ENCODE measurements at regions not wholly inside any gene's neighbourhood (a gene's known extent, or its start where the extent isn't known, plus 50 kb on each side); places are given as distances from the start of the nearest gene placed in this dataset.

GRCh38 chr18:68053290-68053689 is 536.8 kb upstream of the DSEL start:
- DNase-seq (ENCODE audit: low read depth, low spot score) = no peak
- H3K27ac ChIP-seq = no peak overlapping the region

- DNase-seq (ENCODE audit: low read depth, low spot score) = no peak
- no peak overlapping the region for H3K27ac ChIP-seq
These were observed 524.8 kb upstream of the DSEL start for GRCh38 chr18:68041327-68041726.

GRCh38 chr18:68040198-68040597 is 523.7 kb upstream of the DSEL start:
- DNase-seq (ENCODE audit: low read depth, low spot score) = no peak
- no peak overlapping the region for H3K27ac ChIP-seq

GRCh38 chr18:68035774-68036522 is 519.4 kb upstream of the DSEL start:
- no peak overlapping the region for H3K27ac ChIP-seq
- no peak for DNase-seq (ENCODE audit: low read depth, low spot score)

- no peak overlapping the region for H3K27ac ChIP-seq
- DNase-seq (ENCODE audit: low read depth, low spot score) = no peak
These were observed 517.8 kb upstream of the DSEL start for GRCh38 chr18:68034296-68034695.

- H3K27ac ChIP-seq = no peak overlapping the region
- no peak for DNase-seq (ENCODE audit: low read depth, low spot score)
These were observed 516.9 kb upstream of the DSEL start for GRCh38 chr18:68033466-68033865.

- DNase-seq (ENCODE audit: low read depth, low spot score) = no peak
- no peak overlapping the region for H3K27ac ChIP-seq
These were observed 508.2 kb upstream of the DSEL start for GRCh38 chr18:68024716-68025115.

- no peak for DNase-seq (ENCODE audit: low read depth, low spot score)
- H3K27ac ChIP-seq = no peak overlapping the region
These were observed 500.9 kb upstream of the DSEL start for GRCh38 chr18:68017385-68017784.

GRCh38 chr18:67997496-67997895 is 481.0 kb upstream of the DSEL start:
- no peak overlapping the region for H3K27ac ChIP-seq
- no peak for DNase-seq (ENCODE audit: low read depth, low spot score)

GRCh38 chr18:67995769-67996168 is 479.2 kb upstream of the DSEL start:
- no peak for DNase-seq (ENCODE audit: low read depth, low spot score)
- H3K27ac ChIP-seq = no peak overlapping the region

GRCh38 chr18:67980241-67980640 is 463.7 kb upstream of the DSEL start:
- no peak for DNase-seq (ENCODE audit: low read depth, low spot score)
- H3K27ac ChIP-seq = no peak overlapping the region

- DNase-seq (ENCODE audit: low read depth, low spot score) = no peak
- H3K27ac ChIP-seq = no peak overlapping the region
These were observed 460.6 kb upstream of the DSEL start for GRCh38 chr18:67977067-67977616.

GRCh38 chr18:67973916-67974315 is 457.4 kb upstream of the DSEL start:
- DNase-seq (ENCODE audit: low read depth, low spot score) = no peak
- H3K27ac ChIP-seq = no peak overlapping the region

GRCh38 chr18:67969458-67969857 is 452.9 kb upstream of the DSEL start:
- DNase-seq (ENCODE audit: low read depth, low spot score) = no peak

GRCh38 chr18:67966224-67966623 is 449.7 kb upstream of the DSEL start:
- no peak for DNase-seq (ENCODE audit: low read depth, low spot score)

More at GRCh38 chr18:67969458-67969857, 452.9 kb upstream of the DSEL start:
- no peak overlapping the region for H3K27ac ChIP-seq

GRCh38 chr18:67964462-67964861 is 447.9 kb upstream of the DSEL start:
- H3K27ac ChIP-seq = no peak overlapping the region
- no peak for DNase-seq (ENCODE audit: low read depth, low spot score)

More at GRCh38 chr18:67966224-67966623, 449.7 kb upstream of the DSEL start:
- H3K27ac ChIP-seq = no peak overlapping the region

- no peak overlapping the region for H3K27ac ChIP-seq
- DNase-seq (ENCODE audit: low read depth, low spot score) = no peak
These were observed 445.4 kb upstream of the DSEL start for GRCh38 chr18:67961701-67962440.

GRCh38 chr18:67957684-67958083 is 441.2 kb upstream of the DSEL start:
- no peak overlapping the region for H3K27ac ChIP-seq
- no peak for DNase-seq (ENCODE audit: low read depth, low spot score)

- DNase-seq (ENCODE audit: low read depth, low spot score) = no peak
- no peak overlapping the region for H3K27ac ChIP-seq
These were observed 438.1 kb upstream of the DSEL start for GRCh38 chr18:67954594-67954993.

GRCh38 chr18:67951137-67951536 is 434.6 kb upstream of the DSEL start:
- no peak overlapping the region for H3K27ac ChIP-seq
- no peak for DNase-seq (ENCODE audit: low read depth, low spot score)

- H3K27ac ChIP-seq = no peak overlapping the region
- DNase-seq (ENCODE audit: low read depth, low spot score) = no peak
These were observed 422.1 kb upstream of the DSEL start for GRCh38 chr18:67938660-67939059.
